Omental fat pad (tissue), 3 donors: ENCODE measurements at regions not wholly inside any gene's neighbourhood (a gene's known extent, or its start where the extent isn't known, plus 50 kb on each side); places are given as distances from the start of the nearest gene placed in this dataset.
"Not testable (repeated sequence)": the region's sequence is repeated elsewhere in the genome, so short reads cannot be mapped to it uniquely, and the experiment has no call there.

Experiments
- ATAC-seq: fragments of 150-250 bp; one replicate; pipeline ENCODE4 v1.9.1; 2016; ENCODE audit warnings: mild to moderate bottlenecking, moderate library complexity; ENCODE audit not compliant: low FRiP score
- DNase-seq: peaks from one replicate; pipeline ENCODE4 v3.0.0-alpha.2; 2019; ENCODE audit warnings: low spot score
- TF ChIP-seq, protein P1 (sequence below), 3 donors: fragments of 450-650 bp; IDR thresholded peaks; one replicate each; pipeline ENCODE4 v1.5.1; 2016 to 2017; ENCODE audit warnings: antibody characterized with exemption in 3 of 3, mild to moderate bottlenecking in 3 of 3, moderate library complexity in 2 of 3

DNA sequence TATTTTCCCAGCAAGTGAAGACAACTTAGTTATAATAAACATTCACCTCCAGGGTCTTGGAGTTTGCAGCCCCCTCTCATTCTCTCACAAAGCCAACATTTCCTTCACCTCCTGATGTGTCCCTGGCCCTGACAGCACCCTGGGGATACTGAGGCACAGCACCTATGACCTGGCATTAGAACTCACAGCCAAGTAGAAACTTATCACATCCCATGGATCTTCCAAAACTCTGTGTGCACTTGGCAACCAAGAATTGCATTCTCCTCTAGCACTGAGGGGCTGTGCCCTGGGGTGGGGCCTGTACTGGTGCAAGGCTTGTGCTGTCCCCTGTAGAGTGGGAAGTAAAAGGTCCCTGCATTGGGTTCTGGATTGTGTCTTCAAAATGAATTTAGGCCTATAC lies 116.7 kb upstream of the IGLL5 start:
- TF ChIP-seq, protein P1, sequence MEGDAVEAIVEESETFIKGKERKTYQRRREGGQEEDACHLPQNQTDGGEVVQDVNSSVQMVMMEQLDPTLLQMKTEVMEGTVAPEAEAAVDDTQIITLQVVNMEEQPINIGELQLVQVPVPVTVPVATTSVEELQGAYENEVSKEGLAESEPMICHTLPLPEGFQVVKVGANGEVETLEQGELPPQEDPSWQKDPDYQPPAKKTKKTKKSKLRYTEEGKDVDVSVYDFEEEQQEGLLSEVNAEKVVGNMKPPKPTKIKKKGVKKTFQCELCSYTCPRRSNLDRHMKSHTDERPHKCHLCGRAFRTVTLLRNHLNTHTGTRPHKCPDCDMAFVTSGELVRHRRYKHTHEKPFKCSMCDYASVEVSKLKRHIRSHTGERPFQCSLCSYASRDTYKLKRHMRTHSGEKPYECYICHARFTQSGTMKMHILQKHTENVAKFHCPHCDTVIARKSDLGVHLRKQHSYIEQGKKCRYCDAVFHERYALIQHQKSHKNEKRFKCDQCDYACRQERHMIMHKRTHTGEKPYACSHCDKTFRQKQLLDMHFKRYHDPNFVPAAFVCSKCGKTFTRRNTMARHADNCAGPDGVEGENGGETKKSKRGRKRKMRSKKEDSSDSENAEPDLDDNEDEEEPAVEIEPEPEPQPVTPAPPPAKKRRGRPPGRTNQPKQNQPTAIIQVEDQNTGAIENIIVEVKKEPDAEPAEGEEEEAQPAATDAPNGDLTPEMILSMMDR (IDR thresholded peaks at IDR 0.05) = no peak
- DNase-seq (no peak), ATAC-seq (no peak)

DNA sequence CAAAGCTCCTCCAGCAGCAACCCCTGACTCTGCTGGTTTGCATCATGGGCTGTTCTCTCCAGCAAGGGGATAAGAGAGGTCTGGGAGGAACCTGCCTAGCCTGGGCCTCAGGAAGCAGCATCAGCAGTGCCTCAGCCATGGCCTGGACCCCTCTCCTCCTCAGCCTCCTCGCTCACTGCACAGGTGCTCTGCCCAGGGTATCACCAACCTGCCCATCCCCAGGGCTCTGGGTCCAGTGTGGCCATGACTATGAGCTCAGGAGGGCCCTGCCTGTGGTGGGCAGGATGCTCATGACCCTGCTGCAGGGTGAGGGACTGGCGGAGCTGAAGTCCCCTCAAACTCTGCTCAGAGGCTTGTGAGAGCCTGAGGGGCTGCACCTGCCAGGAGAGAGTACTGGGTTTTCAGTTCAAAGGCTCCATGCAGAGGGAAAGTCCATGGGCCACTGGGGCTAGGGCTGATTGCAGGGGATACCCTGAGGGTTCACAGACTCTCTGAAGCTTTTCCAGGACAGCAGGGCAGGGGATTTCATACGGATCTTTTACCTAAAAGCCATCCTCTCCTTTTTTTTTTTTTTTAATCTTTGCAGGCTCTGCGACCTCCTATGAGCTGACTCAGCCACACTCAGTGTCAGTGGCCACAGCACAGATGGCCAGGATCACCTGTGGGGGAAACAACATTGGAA lies 115.8 kb upstream of the IGLL5 start:
- DNase-seq (no peak), ATAC-seq (no peak)
- TF ChIP-seq, protein P1 (IDR thresholded peaks at IDR 0.05) = no peak

DNA sequence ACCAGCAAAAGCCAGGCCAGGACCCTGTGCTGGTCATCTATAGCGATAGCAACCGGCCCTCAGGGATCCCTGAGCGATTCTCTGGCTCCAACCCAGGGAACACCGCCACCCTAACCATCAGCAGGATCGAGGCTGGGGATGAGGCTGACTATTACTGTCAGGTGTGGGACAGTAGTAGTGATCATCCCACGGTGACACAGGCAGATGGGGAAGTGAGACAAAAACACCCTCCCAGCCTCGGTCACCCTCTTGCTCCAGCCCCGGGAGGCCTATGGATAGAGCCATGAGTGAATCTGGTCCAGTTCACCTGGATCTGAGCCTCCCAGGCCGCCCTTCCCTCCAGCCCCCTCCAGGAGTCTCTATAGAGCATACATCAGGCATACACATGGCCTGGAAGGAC lies 115.2 kb upstream of the IGLL5 start:
- no peak for DNase-seq
- no peak for ATAC-seq
- TF ChIP-seq, protein P1 (IDR thresholded peaks at IDR 0.05) = no peak

DNA sequence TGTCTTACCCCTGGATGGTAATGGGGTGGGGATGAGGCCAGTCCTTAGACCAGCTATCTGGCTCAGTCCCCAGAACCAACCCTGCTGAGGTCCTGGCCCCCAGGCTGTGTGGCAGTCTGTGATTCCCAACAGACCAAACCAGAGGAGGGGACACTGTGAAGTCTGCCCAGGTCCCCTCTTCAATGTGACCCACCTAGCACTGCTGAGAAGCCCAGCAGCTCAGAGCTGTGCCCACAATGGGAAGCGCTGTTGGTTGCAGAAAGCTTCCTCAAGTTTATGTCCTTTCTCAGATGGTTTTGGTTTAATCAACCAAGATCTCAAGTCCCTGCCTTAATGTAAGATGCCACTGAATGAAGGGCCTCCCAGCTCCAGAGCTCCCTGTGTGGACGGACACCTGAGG lies 114.7 kb upstream of the IGLL5 start:
- TF ChIP-seq, protein P1 (IDR thresholded peaks at IDR 0.05) = no peak
- DNase-seq = no peak
- ATAC-seq = no peak

DNA sequence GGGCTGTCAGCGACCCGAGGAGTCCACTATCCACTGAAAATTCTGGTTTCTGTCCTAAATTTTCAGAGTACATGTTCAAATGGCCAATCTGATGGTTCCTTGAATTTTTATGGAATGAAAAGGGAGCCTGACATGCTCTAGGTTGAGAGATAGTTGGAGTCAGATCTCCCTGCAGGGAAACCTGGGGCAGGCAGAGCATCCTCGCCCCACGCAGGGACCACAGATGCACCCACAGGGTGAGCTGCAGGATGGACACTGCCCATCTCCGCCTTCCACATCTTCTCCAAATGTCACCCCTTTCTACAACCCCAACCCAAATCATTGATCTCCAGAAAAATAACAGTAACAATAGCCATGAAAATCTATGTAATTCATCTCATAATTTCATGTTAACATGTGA lies 114.2 kb upstream of the IGLL5 start:
- ATAC-seq = no peak
- DNase-seq = no peak
- TF ChIP-seq, protein P1 (IDR thresholded peaks at IDR 0.05) = no peak

DNA sequence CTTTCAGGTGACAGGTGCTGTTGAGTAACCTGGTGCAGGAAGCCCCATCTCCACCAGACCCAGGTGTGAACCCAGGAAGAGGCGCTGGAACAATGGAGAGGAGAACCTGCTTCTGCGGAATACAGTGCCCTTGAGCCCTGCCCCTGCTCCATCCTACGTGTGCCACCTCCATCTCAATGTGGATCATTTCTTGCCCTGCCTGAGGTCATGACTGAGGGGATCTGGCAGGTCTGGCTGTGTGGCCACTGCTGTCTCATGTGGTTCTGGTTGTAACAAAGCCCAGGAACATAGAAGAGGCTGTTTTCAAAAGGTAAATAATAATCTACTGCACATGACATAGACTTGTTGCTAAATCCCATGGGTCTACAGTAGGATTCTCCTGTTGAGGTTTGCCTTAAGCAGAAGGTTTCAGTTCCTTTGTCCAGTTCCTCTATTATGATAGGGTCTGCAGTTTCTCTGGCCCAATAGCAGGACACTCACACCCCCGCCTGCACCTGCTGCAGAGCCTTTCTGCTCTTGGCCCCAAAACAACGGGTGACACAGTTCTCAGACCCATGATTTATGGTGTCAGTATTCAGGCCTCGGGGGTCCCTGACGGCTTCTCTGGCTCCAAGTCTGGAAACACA lies 113.5 kb upstream of the IGLL5 start:
- TF ChIP-seq, protein P1 (IDR thresholded peaks at IDR 0.05) = no peak
- no peak for DNase-seq
- ATAC-seq = no peak

DNA sequence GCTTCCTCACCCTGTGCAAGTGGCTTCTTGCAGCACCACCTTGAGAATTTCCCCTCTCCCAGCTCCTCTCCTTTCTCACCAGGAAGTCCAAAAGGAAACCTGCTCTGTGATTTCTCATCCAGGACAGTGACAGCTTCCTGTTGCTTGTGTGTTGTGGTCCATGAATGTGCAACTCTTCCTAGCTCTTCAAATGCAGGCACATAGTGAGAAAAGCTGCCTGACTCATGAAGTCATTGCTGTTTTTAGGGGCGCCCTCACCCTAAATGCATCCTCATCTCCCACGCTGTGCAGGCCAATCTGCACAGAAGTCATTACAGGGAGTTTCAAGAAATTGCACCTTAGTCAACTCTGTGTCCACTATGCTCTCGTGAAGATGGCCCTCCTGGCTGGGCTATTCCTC lies 112.9 kb upstream of the IGLL5 start:
- not testable (repeated sequence) for DNase-seq, ATAC-seq
